HG03095 (cell line): ENCODE measurements at regions not wholly inside any gene's neighbourhood (a gene's known extent, or its start where the extent isn't known, plus 50 kb on each side); places are given as distances from the start of the nearest gene placed in this dataset.
"Not testable (repeated sequence)": the region's sequence is repeated elsewhere in the genome, so short reads cannot be mapped to it uniquely, and the experiment has no call there.

ENCODE experiments used
- ATAC-seq: cut with Tn5 transposase; IDR thresholded peaks from one replicate; pipeline ENCODE4 v1.9.1; 2021; ENCODE audit warnings: moderate library complexity; ENCODE audit not compliant: unreplicated experiment

GRCh38 chr15:19944261-19944888 lies 597.2 kb downstream of the GOLGA6L6 start:
- ATAC-seq: no peak

- ATAC-seq: no peak
These were observed 598.1 kb downstream of the GOLGA6L6 start for GRCh38 chr15:19943515-19943914.

- ATAC-seq: not testable (repeated sequence)
These were observed 638.3 kb downstream of the GOLGA6L6 start for GRCh38 chr15:19903281-19903680.

- not testable (repeated sequence) for ATAC-seq
These were observed 639.2 kb downstream of the GOLGA6L6 start for GRCh38 chr15:19902388-19902787.

- not testable (repeated sequence) for ATAC-seq
These were observed 640.2 kb downstream of the GOLGA6L6 start for GRCh38 chr15:19901414-19901813.

GRCh38 chr15:19899021-19899824 lies 642.4 kb downstream of the GOLGA6L6 start:
- ATAC-seq: no peak

GRCh38 chr15:19888811-19889210 lies 652.8 kb downstream of the GOLGA6L6 start:
- not testable (repeated sequence) for ATAC-seq

- ATAC-seq: not testable (repeated sequence)
These were observed 697.5 kb downstream of the GOLGA6L6 start for GRCh38 chr15:19844061-19844460.
